AG09319 (cell line): ENCODE measurements at regions not wholly inside any gene's neighbourhood (a gene's known extent, or its start where the extent isn't known, plus 50 kb on each side); places are given as distances from the start of the nearest gene placed in this dataset.

ENCODE experiments used
- DNase-seq: peaks from one replicate; pipeline ENCODE4 v3.0.0-alpha.2; 2010; ENCODE audit warnings: low read depth; ENCODE audit errors: extremely low read depth
- CTCF ChIP-seq: IDR thresholded peaks from 2 replicates; pipeline ENCODE4 v1.5.1; 2011; ENCODE audit warnings: low read depth, mild to moderate bottlenecking, inconsistent platforms, low read length, moderate library complexity

- no peak for TF ChIP-seq CTCF
- DNase-seq, result peak; percentile 31
These were observed 106.3 kb upstream of the MID1 start for GRCh38 chrX:10726647-10727046.

- no peak for DNase-seq
- no peak for TF ChIP-seq CTCF
These were observed 108.5 kb upstream of the MID1 start for GRCh38 chrX:10728806-10729389.

- TF ChIP-seq CTCF, result no peak
- no peak for DNase-seq
These were observed 119.0 kb upstream of the MID1 start for GRCh38 chrX:10739426-10739825.

- DNase-seq, result no peak
- no peak for TF ChIP-seq CTCF
These were observed 120.6 kb upstream of the MID1 start for GRCh38 chrX:10741003-10741402.

GRCh38 chrX:10741550-10741949, 121.2 kb upstream of the MID1 start:
- no peak for TF ChIP-seq CTCF
- DNase-seq, result no peak

DNA sequence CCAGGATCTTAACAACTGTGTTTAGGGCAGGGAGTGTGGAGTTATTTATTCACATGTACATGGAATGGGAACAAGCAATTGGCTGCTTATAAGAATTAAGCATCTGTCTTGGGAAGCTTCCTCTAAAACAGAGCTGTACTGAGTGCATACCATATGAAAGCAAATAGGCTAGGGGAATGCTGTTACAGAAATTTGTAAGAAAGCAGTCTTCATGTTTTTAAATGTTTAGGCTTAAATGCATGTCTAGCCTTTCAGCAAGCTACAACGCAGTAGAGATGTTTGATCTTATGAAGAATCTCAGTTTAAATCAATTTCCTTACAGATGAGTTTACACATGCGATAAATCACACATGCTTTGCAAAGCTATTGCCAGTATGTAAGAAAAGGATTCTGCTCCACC, 123.1 kb upstream of the MID1 start:
- no peak for DNase-seq
- no peak for TF ChIP-seq CTCF

DNA sequence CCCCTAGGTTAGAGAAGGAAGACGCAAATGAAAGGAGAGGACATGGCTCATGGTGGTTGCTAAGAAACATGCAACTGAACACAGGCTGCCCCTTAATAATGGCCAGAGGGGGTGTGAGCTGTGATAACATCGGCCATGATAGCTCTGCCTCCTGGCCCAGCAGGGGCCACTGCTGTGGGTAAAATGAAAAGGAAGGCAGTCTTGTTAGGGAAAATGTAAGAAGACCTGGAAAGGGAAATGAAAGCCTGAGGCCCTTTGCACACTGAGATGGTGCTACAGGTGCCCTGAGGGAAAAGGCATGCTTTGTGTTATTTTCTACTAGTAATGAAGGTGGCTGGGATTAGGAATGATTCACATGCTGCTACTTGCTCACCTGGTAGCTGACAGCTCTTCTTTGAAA, 123.6 kb upstream of the MID1 start:
- no peak for TF ChIP-seq CTCF
- no peak for DNase-seq
